NCI-H2196 (cell line): ENCODE measurements at regions not wholly inside any gene's neighbourhood (a gene's known extent, or its start where the extent isn't known, plus 50 kb on each side); places are given as distances from the start of the nearest gene placed in this dataset.

Experiments used
- DNase-seq: peaks from one replicate; lab custom pipeline; 2025; ENCODE audit not compliant: unreplicated experiment; lab: John Stamatoyannopoulos, UW

- DNase-seq: no peak
These were observed 95.7 kb upstream of the SHB start for GRCh38 chr9:38164659-38165221.

GRCh38 chr9:38163518-38163917 lies 94.5 kb upstream of the SHB start:
- DNase-seq: no peak

GRCh38 chr9:38162332-38163211 lies 93.5 kb upstream of the SHB start:
- DNase-seq: no peak

- DNase-seq: peak; percentile 33
These were observed 91.7 kb upstream of the SHB start for GRCh38 chr9:38160613-38161215.

- no peak for DNase-seq
These were observed 90.6 kb upstream of the SHB start for GRCh38 chr9:38159599-38159998.

GRCh38 chr9:38158628-38159027 lies 89.6 kb upstream of the SHB start:
- no peak for DNase-seq

- DNase-seq: no peak
These were observed 88.7 kb upstream of the SHB start for GRCh38 chr9:38157711-38158110.

GRCh38 chr9:38154501-38155421 lies 85.7 kb upstream of the SHB start:
- no peak for DNase-seq

- no peak for DNase-seq
These were observed 84.9 kb upstream of the SHB start for GRCh38 chr9:38153910-38154291.

- no peak for DNase-seq
These were observed 84.3 kb upstream of the SHB start for GRCh38 chr9:38153152-38153909.

- no peak for DNase-seq
These were observed 80.6 kb upstream of the SHB start for GRCh38 chr9:38149647-38150046.

GRCh38 chr9:38146844-38147243 lies 77.8 kb upstream of the SHB start:
- no peak for DNase-seq

GRCh38 chr9:38145526-38146053 lies 76.6 kb upstream of the SHB start:
- no peak for DNase-seq

- DNase-seq: no peak
These were observed 75.4 kb upstream of the SHB start for GRCh38 chr9:38144421-38144820.

GRCh38 chr9:38141746-38142591 lies 72.9 kb upstream of the SHB start:
- DNase-seq: no peak

GRCh38 chr9:38138276-38138675 lies 69.2 kb upstream of the SHB start:
- DNase-seq: no peak

GRCh38 chr9:38137342-38137741 lies 68.3 kb upstream of the SHB start:
- no peak for DNase-seq

- no peak for DNase-seq
These were observed 67.4 kb upstream of the SHB start for GRCh38 chr9:38136386-38136785.

GRCh38 chr9:38134611-38135237 lies 65.7 kb upstream of the SHB start:
- DNase-seq: no peak
